DND-41 (cell line): ENCODE measurements at regions not wholly inside any gene's neighbourhood (a gene's known extent, or its start where the extent isn't known, plus 50 kb on each side); places are given as distances from the start of the nearest gene placed in this dataset.

Experiments
- ATAC-seq: fragments of 200-7000 bp; cut with Tn5 transposase; 3 replicates; pipeline ENCODE4 v1.9.1; 2021; ENCODE audit warnings: low read depth; ENCODE audit not compliant: insufficient read depth
- DNase-seq: peaks from one replicate; pipeline ENCODE4 v3.0.0-alpha.2; 2020
- H2AFZ ChIP-seq: 2 replicates; pipeline ENCODE4 v1.6.0; 2012; ENCODE audit warnings: low read depth, low read length
- H3K27ac ChIP-seq: 2 replicates; pipeline ENCODE4 v1.5.1; 2012; ENCODE audit warnings: low read length, inconsistent platforms
- H3K27me3 ChIP-seq: fragments of 200-600 bp; sonication (generic); 2 replicates; pipeline ENCODE4 v1.6.0; 2012; ENCODE audit warnings: low read length, mild to moderate bottlenecking, inconsistent platforms; ENCODE audit not compliant: insufficient read depth, poor library complexity
- H3K36me3 ChIP-seq: 2 replicates; pipeline ENCODE4 v1.5.1; 2012; ENCODE audit warnings: low read length, inconsistent platforms; ENCODE audit not compliant: insufficient read depth
- H3K4me1 ChIP-seq: 2 replicates; pipeline ENCODE4 v1.5.1; 2012; ENCODE audit warnings: mild to moderate bottlenecking, low read length; ENCODE audit not compliant: insufficient read depth
- H3K4me2 ChIP-seq: 2 replicates; pipeline ENCODE4 v1.6.0; 2012; ENCODE audit warnings: mild to moderate bottlenecking, moderate library complexity, low read length, inconsistent platforms; ENCODE audit not compliant: insufficient read depth
- H3K4me3 ChIP-seq, 2 experiments: fragments of 200-600 bp in 1 of 2; shearing (Covaris generic) in 1 of 2; 2 replicates each; pipeline ENCODE4 v1.5.1; 2012 to 2016; ENCODE audit warnings: inconsistent platforms in 2 of 2, low read length in 2 of 2, mild to moderate bottlenecking in 2 of 2, low read depth in 1 of 2, moderate library complexity in 1 of 2
- H3K79me2 ChIP-seq: 2 replicates; pipeline ENCODE4 v1.6.0; 2012; ENCODE audit warnings: low read length, inconsistent platforms; ENCODE audit not compliant: insufficient read depth
- H3K9ac ChIP-seq: 2 replicates; pipeline ENCODE4 v1.6.0; 2012; ENCODE audit warnings: low read depth, mild to moderate bottlenecking, inconsistent platforms, low read length, moderate library complexity
- H3K9me3 ChIP-seq: 2 replicates; pipeline ENCODE4 v1.5.1; 2012; ENCODE audit warnings: low read length, moderate library complexity, mild to moderate bottlenecking, inconsistent platforms; ENCODE audit not compliant: insufficient read depth, severe bottlenecking
- H4K20me1 ChIP-seq: 2 replicates; pipeline ENCODE4 v1.6.0; 2012; ENCODE audit warnings: low read length; ENCODE audit not compliant: insufficient read depth
- CTCF ChIP-seq: IDR thresholded peaks from 2 replicates; pipeline ENCODE4 v1.5.1; 2012; ENCODE audit warnings: borderline replicate concordance, low read length, moderate library complexity, mild to moderate bottlenecking; ENCODE audit not compliant: poor library complexity, severe bottlenecking; ENCODE audit errors: extremely low read depth
- EZH2 ChIP-seq: IDR thresholded peaks from 3 replicates; pipeline ENCODE4 v1.6.1; 2012; ENCODE audit warnings: borderline replicate concordance, low read depth, mild to moderate bottlenecking, moderate library complexity, low read length, inconsistent platforms; ENCODE audit not compliant: severe bottlenecking

- no peak overlapping the region for H3K9ac ChIP-seq
- no peaks in the 10 kb centered on the region for H3K79me2 ChIP-seq
- peak overlapping the region; percentile 36 for H2AFZ ChIP-seq
- peak; percentile 62; the same call in 2 of the 3 replicates for ATAC-seq
- H3K4me2 ChIP-seq, result no peak overlapping the region
- peaks cover 4% of the 10 kb centered on the region for H3K9me3 ChIP-seq
- H3K4me3 ChIP-seq, result no peak overlapping the region
- H3K27me3 ChIP-seq, result no peaks in the 10 kb centered on the region
- H3K4me1 ChIP-seq, result peaks cover 19% of the 10 kb centered on the region
- no peaks in the 10 kb centered on the region for H4K20me1 ChIP-seq
- DNase-seq, result peak; percentile 13
- H3K27ac ChIP-seq, result peak overlapping the region; percentile 37; the same call in 1 of the 2 replicates
- no peaks in the 10 kb centered on the region for H3K36me3 ChIP-seq
- TF ChIP-seq CTCF (no peak), EZH2 (no peak)
Observed at GRCh38 chr3:30263238-30263924, 343.0 kb upstream of the TGFBR2 start.

GRCh38 chr3:30263925-30264313 is 342.5 kb upstream of the TGFBR2 start:
- H3K79me2 ChIP-seq, result no peaks in the 10 kb centered on the region
- DNase-seq (peak; percentile 23), ATAC-seq (no peak; the same call in 2 of the 3 replicates)
- no peak overlapping the region; the same call in 1 of the 2 replicates for H2AFZ ChIP-seq
- no peak overlapping the region for H3K4me2 ChIP-seq
- no peaks in the 10 kb centered on the region for H3K27me3 ChIP-seq
- peaks cover 4% of the 10 kb centered on the region for H3K9me3 ChIP-seq
- no peak overlapping the region for H3K4me3 ChIP-seq
- no peaks in the 10 kb centered on the region for H3K36me3 ChIP-seq
- no peak overlapping the region for H3K9ac ChIP-seq
- no peaks in the 10 kb centered on the region for H4K20me1 ChIP-seq
- peaks cover 19% of the 10 kb centered on the region for H3K4me1 ChIP-seq
- TF ChIP-seq CTCF (peak; percentile 57), EZH2 (no peak)
- peak overlapping the region; percentile 37; the same call in 1 of the 2 replicates for H3K27ac ChIP-seq

DNA sequence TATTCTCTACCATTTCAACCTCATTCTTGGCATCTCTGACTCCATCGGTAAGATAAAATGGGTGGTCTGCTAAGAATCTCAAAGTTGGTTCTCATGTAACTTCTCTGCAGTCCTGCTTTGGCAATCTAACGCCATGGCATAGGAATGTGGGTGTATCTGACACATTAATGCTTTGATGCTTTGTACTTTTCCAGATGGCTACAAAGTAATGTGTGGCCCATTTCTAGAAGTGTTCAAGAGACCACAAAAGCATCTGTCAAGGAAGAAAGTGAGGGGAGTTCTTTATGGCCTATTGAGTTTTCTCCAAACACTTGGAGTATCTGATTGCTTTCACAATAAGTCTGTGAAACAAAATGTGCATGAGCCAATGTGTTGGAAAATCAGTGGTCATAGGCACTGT is 339.9 kb upstream of the TGFBR2 start:
- H3K36me3 ChIP-seq, result no peaks in the 10 kb centered on the region
- no peak for ATAC-seq
- H2AFZ ChIP-seq, result no peak overlapping the region
- H3K4me1 ChIP-seq, result peaks cover 19% of the 10 kb centered on the region
- DNase-seq, result no peak
- H3K4me3 ChIP-seq, result no peak overlapping the region
- no peak overlapping the region for H3K9ac ChIP-seq
- H4K20me1 ChIP-seq, result no peaks in the 10 kb centered on the region
- H3K4me2 ChIP-seq, result no peak overlapping the region
- H3K27ac ChIP-seq, result no peak overlapping the region
- H3K9me3 ChIP-seq, result peaks cover 4% of the 10 kb centered on the region
- TF ChIP-seq EZH2 (no peak), CTCF (no peak)
- no peaks in the 10 kb centered on the region for H3K79me2 ChIP-seq
- no peaks in the 10 kb centered on the region for H3K27me3 ChIP-seq
